IPS DF 19.7 (cell line): ENCODE measurements at regions not wholly inside any gene's neighbourhood (a gene's known extent, or its start where the extent isn't known, plus 50 kb on each side); places are given as distances from the start of the nearest gene placed in this dataset.

Source experiments
- DNase-seq: peaks from one replicate; pipeline ENCODE4 v3.0.0-alpha.2; 2013; ENCODE audit warnings: low read depth, low spot score

GRCh38 chr13:107743983-107744382 lies 471.4 kb downstream of the LIG4 start:
- no peak for DNase-seq

DNA sequence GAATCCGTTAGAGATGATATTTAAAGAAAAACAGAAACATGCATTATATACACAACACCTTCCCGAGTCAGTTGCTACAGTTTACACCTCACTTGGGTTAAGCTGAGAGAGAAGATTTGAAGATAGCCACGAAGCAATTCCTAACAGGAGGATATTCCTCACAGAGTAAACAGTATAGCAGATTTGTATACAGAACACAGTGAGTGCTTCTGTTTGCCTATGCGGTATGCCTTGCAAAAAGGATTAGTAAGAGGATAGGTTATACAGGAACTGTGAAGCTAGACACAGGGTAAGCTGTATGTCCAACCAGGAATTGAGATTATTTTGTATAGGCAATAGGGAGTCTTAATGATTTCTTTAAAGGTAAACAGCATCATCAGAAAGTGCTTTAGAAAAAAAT lies 471.8 kb downstream of the LIG4 start:
- DNase-seq = no peak

DNA sequence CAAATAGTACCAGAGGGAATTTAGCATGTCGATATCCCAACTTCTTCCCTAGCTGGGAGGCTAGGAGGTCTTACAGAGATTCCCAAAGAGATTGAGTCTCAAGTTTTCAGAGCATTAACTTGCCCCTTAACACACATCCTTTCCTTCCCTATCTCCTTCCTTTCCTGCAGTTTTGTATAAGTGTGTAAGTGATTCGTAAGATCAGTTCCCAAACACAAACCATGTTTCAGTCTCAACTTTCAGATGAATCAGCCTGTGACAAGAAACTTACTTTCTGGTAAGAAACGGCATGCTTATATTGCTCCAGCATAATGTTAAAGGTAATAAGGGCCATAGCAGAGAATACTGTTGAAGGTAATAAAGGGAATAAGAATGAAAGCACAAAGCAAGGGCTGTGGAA lies 472.2 kb downstream of the LIG4 start:
- DNase-seq = no peak

DNA sequence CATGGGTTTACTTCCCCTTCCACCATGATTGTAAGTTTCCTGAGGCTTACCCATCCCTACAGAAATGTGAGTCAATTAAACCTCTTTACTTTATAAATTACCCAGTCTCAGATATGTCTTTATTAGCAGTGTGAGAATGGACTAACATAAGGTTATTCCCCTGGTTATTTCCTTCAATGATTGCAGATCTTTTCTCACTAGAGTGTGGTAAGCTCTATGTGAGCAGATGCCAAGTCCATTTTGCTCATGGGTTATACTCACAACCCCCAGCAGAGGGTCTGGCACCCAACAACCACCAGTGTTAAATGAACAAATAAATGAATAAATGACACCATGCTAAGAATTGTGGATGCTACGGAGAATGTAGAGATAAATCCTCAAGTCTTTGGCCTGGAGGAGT lies 472.8 kb downstream of the LIG4 start:
- DNase-seq = no peak

DNA sequence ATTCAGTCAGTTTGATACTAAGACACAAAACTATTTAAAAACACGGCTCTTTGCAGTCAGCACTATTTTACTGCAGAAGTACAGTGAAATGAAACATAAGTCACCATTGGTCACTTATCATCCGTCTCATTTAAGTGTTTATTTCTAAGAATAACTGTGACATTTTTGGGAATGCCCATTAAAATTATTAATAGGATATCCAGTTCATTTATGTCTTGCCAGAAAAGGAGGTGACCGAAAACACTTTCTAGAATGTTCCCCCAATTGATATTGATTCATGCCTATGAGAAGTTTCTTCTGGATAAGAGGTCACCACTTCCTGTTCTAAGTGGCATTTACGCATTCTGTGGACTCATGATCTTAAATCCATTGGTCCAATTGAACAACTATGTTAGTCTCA lies 477.3 kb downstream of the LIG4 start:
- no peak for DNase-seq

GRCh38 chr13:107736731-107737130 lies 478.6 kb downstream of the LIG4 start:
- no peak for DNase-seq

GRCh38 chr13:107736170-107736569 lies 479.2 kb downstream of the LIG4 start:
- no peak for DNase-seq

DNA sequence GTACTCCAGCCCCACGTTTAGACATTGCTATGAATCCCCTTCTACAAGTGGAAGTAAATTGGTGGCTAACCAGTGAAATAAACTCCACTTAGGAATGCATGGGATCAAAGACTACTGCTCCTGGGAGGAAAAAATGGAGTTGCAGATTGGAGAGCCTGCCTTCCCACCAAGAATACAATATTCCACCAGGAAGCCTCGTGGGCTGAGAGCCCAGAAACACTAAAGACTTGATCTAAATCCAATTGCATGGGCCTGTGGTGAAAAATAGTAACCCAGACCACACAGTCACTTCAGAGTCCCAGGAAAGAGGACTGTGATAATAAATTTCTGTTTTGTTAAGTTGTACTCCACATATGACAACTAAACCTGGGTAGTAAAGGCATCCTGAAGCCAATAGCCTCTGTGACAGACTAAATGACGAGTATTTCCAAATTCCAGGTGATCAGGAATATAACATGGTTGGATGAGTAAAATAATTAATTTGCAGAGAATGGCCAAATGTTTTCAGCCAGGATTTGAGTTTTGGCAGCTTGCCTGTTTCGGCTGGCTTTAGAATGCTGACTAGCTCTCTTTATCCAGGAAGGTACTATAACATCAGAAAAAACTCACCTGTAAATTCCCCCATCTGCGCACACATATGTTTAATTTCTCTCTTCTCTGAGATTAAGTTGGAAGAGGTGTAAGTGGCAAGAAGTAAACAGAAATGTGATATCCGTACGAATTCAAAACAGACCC lies 480.3 kb downstream of the LIG4 start:
- DNase-seq = no peak

DNA sequence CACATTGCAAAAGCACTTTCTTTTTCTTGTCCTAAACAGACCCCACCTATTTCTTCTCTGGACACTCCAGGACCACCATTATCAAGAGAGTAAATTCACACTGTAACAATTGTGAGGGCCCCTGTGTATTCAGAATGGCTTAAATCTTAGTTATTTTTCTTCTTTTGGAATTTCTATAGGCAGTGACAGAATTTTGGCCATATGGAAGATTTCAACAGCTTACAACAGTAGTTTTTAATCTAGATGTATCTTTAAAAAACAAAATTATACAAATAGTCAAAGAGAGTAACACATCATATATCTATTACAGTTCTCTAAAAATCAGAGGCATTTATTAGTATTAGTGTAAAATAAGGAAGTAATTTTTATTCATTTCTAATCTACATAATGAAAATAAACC lies 482.1 kb downstream of the LIG4 start:
- no peak for DNase-seq

GRCh38 chr13:107730813-107731212 lies 484.5 kb downstream of the LIG4 start:
- no peak for DNase-seq

DNA sequence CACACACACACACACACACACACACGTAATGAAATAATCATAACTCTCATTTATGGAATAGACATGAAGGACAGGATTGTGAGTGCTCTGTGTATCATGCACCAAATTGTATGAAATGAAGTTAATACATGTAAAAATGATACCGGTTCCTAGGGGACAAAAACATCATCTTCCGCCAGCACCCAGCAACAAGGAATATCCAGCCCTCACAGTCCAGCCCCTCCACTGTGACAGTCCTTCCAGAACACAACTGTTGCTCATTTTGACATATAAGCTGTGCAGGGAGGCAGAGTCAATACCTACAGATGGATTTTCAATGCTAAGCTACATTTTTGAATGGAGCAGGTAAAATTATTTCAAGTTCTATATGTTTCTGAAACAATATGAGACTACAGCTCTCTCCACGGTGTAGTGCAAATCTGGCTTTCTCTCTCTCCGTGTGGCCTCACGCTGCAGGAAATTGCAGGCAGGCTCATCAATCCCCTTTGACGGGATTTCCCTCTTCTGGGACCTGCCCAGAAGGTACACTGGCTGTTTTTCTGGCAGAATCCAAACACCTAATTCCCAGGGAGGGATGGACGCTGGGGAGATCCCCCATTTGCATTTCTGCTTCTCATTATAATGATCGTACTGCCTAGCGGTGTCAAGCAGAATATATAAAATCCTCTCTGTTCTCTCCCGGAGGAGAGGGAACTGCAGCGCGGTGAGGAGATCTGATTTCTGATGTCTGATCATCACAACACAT lies 494.0 kb downstream of the LIG4 start:
- DNase-seq = no peak

DNA sequence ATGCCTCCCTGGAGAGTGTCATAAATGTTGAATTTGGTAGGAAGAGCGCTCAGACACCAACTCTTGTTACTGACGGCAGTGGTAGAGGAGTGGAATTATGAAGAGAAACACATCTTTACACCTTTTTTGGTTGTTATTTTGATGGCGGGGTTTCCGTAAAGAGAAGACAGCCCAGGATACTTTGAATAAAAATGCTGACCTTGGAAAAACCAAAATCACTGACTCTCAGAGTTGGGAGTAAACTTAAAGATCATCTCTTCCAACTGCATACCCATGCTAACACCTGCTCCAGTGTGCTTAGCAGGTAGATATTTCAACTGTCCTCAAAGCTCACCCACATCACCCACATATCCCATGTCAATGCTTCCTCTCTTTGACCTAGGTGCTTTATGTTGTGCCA lies 498.6 kb downstream of the LIG4 start:
- DNase-seq = no peak

- DNase-seq = no peak
Observed at GRCh38 chr13:107716241-107716640, 499.1 kb downstream of the LIG4 start.

DNA sequence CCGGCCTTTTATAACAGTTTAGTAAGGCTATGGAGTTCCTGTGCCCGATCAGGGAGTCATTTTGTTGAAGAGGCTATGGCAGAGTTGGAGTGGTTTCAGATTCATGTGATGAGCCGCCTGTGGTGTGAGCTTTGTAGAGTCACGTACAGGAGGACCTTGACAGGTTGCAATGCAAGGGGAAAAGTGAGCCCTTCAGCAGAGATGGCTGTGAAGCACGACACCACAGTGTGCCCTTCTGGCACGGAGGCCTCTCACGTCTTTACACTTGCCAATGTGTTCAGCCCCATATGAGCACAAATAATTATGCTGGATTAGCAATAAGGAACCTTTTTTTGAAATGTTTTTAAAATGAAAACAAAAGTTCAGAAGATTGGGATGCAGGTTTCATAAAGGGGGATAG lies 499.8 kb downstream of the LIG4 start:
- no peak for DNase-seq

DNA sequence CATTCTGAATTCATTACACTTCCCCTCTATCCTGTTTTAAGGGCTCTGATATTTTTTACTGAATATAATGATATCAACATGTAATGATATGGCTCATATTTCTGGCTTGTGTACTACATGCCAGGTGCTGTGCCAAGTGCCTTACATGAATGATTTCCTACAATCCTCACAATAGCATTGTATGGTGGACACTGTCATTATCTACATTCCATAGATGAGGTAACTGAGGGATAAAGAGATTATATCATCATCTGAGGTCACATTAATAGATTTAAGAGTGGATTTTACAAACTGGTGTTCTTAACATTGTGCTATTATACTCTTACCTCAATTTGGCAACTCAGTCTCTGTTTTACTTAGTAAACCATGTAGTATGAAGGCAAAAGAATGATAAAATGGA lies 502.0 kb downstream of the LIG4 start:
- DNase-seq = no peak

GRCh38 chr13:107712145-107712860 lies 503.0 kb downstream of the LIG4 start:
- DNase-seq = no peak

GRCh38 chr13:107690181-107690580 lies 525.2 kb downstream of the LIG4 start:
- no peak for DNase-seq

DNA sequence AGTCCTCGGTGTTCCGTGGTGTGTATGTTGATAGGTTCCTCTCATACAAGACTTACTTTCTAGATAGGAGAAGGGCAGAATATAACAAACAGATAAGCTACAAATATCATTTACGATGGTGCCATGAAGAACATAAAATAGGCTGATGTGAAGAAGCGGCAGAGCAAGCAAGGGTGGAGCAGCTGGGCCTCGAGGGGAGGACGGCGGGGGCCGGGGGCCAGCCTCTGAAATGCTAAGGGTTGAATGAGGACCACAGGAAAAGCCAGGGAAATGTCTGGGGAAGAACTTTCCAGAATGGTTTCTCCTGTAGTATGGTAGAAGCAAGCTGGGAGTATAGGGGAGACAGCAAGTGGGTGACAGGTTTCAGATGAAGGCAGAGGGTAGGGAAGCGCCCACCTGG lies 529.5 kb downstream of the LIG4 start:
- DNase-seq = no peak

GRCh38 chr13:107681600-107681999 lies 533.7 kb downstream of the LIG4 start:
- DNase-seq = no peak

- DNase-seq = no peak
Observed at GRCh38 chr13:107680115-107680514, 535.2 kb downstream of the LIG4 start.

DNA sequence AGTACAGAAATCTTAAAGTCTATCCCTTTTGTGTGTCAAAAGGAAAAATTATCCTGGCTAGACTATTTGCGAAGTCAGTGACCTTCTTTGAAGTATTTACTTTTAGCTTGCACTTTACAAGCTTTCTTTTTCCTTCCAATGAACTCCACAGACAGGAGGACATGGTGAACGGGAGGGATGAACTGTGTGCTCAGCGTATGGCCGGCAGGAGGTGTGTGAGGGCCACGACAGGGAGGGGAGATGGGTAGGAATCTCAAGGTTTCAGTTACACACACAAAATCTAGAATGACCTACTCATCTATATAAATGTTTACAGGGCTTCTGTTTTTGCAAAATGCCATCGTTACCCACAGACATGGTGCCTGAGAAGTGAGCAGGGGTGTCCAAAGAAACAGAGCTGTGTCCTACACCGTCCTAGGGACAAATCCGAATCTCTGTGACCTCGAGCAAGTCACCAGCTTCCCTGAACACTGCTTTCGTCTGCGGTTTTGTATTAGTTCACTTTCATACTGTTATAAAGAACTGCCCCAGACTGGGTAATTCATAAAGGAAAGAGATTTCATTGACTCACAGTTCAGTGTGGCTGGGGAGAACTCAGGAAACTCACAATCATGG lies 537.2 kb downstream of the LIG4 start:
- DNase-seq = no peak

- DNase-seq = no peak
Observed at GRCh38 chr13:107675847-107676550, 539.3 kb downstream of the LIG4 start.
